ENCODE measurements at regions not wholly inside any gene's neighbourhood (a gene's known extent, or its start where the extent isn't known, plus 50 kb on each side); places are given as distances from the start of the nearest gene placed in this dataset.

DNA sequence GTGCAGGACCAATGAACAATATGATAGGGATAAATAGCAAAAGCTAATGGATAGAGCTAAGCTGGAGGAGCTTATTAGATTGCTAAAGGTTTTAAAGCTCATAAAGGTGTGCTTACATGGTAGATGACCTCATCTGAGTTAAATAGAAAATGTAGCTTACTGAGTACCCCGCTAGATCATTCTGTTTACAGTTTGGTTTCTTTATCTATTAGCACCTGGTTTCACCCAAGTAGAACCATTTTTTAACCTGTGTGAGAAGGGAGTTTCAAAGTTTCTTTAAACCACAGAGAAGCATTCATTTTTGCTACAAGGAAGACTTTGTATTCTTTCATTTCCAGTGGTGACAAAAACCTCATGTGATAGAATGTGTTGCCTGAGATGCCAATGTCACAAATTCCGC, 1778.0 kb downstream of the LRRC4C start:
- ChIA-PET POLR2A (no interaction called here), CTCF (no interaction called here)
- Histone ChIP-seq H3K4me3 (ENCODE audit: low read depth, low read length) (no peak overlapping the region), H3K9me3 (ENCODE audit: control insufficient read depth, insufficient read depth, low read length) (peaks cover 13% of the 10 kb centered on the region), H3K27ac (ENCODE audit: low read depth, low read length) (no peak overlapping the region), H3K27me3 (ENCODE audit: control insufficient read depth, insufficient read depth, low read length) (no peaks in the 10 kb centered on the region)
- DNase-seq (ENCODE audit: low read depth, low spot score), result no peak
- TF ChIP-seq, protein P1, sequence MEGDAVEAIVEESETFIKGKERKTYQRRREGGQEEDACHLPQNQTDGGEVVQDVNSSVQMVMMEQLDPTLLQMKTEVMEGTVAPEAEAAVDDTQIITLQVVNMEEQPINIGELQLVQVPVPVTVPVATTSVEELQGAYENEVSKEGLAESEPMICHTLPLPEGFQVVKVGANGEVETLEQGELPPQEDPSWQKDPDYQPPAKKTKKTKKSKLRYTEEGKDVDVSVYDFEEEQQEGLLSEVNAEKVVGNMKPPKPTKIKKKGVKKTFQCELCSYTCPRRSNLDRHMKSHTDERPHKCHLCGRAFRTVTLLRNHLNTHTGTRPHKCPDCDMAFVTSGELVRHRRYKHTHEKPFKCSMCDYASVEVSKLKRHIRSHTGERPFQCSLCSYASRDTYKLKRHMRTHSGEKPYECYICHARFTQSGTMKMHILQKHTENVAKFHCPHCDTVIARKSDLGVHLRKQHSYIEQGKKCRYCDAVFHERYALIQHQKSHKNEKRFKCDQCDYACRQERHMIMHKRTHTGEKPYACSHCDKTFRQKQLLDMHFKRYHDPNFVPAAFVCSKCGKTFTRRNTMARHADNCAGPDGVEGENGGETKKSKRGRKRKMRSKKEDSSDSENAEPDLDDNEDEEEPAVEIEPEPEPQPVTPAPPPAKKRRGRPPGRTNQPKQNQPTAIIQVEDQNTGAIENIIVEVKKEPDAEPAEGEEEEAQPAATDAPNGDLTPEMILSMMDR (IDR thresholded peaks at IDR 0.05; ENCODE audit: low read depth, low read length), result no peak

GRCh38 chr11:39678996-39679395, 1780.5 kb downstream of the LRRC4C start:
- DNase-seq (ENCODE audit: low read depth, low spot score), result no peak
- TF ChIP-seq, protein P1 (IDR thresholded peaks at IDR 0.05; ENCODE audit: low read depth, low read length), result no peak
- POLR2A ChIA-PET, result no interaction called here

DNA sequence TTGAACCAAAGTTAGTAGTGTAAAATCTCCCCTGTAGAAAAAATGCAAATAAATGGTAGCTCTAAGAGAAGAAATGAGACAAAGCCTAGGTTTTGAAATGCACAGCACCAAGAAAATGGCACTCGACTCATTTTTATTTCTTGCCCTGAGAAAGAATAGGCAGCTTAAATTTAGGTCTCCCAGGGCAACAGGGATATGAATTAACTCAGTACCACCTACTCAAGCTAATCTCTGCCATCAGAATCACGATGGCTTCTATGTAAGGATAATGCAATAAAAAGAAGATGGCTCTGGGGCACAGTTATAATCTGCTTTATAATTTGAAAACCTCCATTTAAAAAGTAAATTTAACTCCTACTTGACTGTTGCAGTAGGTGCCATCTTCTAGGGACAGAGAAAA, 1784.3 kb downstream of the LRRC4C start:
- ChIA-PET POLR2A (no interaction called here), CTCF (no interaction called here)
- no peak overlapping the region for H3K27ac ChIP-seq (ENCODE audit: low read depth, low read length)
- TF ChIP-seq, protein P1 (IDR thresholded peaks at IDR 0.05; ENCODE audit: low read depth, low read length), result no peak
- DNase-seq (ENCODE audit: low read depth, low spot score), result no peak
- H3K9me3 ChIP-seq (ENCODE audit: control insufficient read depth, insufficient read depth, low read length), result peaks cover 9% of the 10 kb centered on the region
- H3K27me3 ChIP-seq (ENCODE audit: control insufficient read depth, insufficient read depth, low read length), result no peaks in the 10 kb centered on the region
- H3K4me3 ChIP-seq (ENCODE audit: low read depth, low read length), result no peak overlapping the region

More at GRCh38 chr11:39678996-39679395, 1780.5 kb downstream of the LRRC4C start:
- H3K27ac ChIP-seq (ENCODE audit: low read depth, low read length), result no peak overlapping the region
- peaks cover 13% of the 10 kb centered on the region for H3K9me3 ChIP-seq (ENCODE audit: control insufficient read depth, insufficient read depth, low read length)
- CTCF ChIA-PET, result no interaction called here
- no peaks in the 10 kb centered on the region for H3K27me3 ChIP-seq (ENCODE audit: control insufficient read depth, insufficient read depth, low read length)
- no peak overlapping the region for H3K4me3 ChIP-seq (ENCODE audit: low read depth, low read length)

DNA sequence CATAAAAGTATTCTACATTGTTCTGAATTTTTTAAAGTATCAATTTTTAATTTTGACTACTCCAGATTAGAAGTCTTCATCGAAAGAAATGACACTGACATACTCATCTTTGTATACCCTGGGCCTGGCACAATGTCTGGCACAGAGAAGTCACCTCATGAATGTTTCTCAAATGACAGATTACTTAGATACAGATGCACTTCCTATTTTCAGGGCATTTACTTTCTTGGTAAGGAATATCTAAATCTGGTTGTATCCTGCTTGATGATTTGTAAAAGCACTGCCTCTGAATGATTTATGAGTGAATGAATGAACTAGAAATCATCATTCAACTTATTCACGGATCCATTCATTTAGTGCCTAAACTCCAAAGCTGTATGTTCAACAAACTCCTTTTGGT, 1784.7 kb downstream of the LRRC4C start:
- CTCF ChIA-PET, result no interaction called here

DNA sequence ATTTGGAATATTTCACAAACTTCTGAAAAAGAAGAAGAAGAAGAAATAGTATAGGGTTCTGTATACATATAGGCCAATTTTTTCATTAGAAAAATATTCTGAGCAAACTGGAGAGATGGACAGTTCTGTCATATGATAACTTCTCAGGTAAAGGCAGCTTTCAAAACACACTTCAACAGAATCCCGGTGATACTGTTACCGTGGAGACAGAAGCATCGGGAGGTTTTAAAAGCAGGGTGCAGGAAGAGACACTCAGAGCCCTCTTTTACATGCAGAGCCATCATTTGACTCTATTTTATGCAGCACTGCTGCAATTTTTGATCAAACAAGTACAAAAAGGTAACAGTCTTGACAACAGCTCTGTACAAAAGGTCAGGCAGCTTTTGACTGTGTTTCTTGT, 1785.4 kb downstream of the LRRC4C start:
- DNase-seq (ENCODE audit: low read depth, low spot score), result no peak
- Histone ChIP-seq H3K4me3 (ENCODE audit: low read depth, low read length) (no peak overlapping the region), H3K27ac (ENCODE audit: low read depth, low read length) (no peak overlapping the region), H3K9me3 (ENCODE audit: control insufficient read depth, insufficient read depth, low read length) (peaks cover 4% of the 10 kb centered on the region), H3K27me3 (ENCODE audit: control insufficient read depth, insufficient read depth, low read length) (no peaks in the 10 kb centered on the region)
- POLR2A ChIA-PET, result no interaction called here
- CTCF ChIA-PET, result no interaction called here
- TF ChIP-seq, protein P1 (IDR thresholded peaks at IDR 0.05; ENCODE audit: low read depth, low read length), result no peak

More for the DNA sequence above, 1784.7 kb downstream of the LRRC4C start:
- H3K27me3 ChIP-seq (ENCODE audit: control insufficient read depth, insufficient read depth, low read length), result no peaks in the 10 kb centered on the region
- POLR2A ChIA-PET, result no interaction called here
- no peak overlapping the region for H3K27ac ChIP-seq (ENCODE audit: low read depth, low read length)
- peaks cover 6% of the 10 kb centered on the region for H3K9me3 ChIP-seq (ENCODE audit: control insufficient read depth, insufficient read depth, low read length)
- DNase-seq (ENCODE audit: low read depth, low spot score), result no peak
- TF ChIP-seq, protein P1 (IDR thresholded peaks at IDR 0.05; ENCODE audit: low read depth, low read length), result no peak
- H3K4me3 ChIP-seq (ENCODE audit: low read depth, low read length), result no peak overlapping the region
